GM12878 (cell line): ENCODE measurements at regions not wholly inside any gene's neighbourhood (a gene's known extent, or its start where the extent isn't known, plus 50 kb on each side); places are given as distances from the start of the nearest gene placed in this dataset.

Experiments used
- BCL3 ChIP-seq: IDR thresholded peaks from 2 replicates; pipeline ENCODE4 v1.6.1; 2011; ENCODE audit warnings: borderline replicate concordance, low read depth, mild to moderate bottlenecking, moderate library complexity, low read length; ENCODE audit not compliant: insufficient read depth, poor library complexity, severe bottlenecking
- HSF1 ChIP-seq: fragments of 150-350 bp; IDR thresholded peaks from 2 replicates; pipeline ENCODE4 v1.6.1; 2014; ENCODE audit warnings: mild to moderate bottlenecking, low read depth, low read length
- MTA3 ChIP-seq: IDR thresholded peaks from 2 replicates; pipeline ENCODE4 v1.6.1; 2012; ENCODE audit warnings: low read length, inconsistent platforms, borderline replicate concordance
- NFIC ChIP-seq: IDR thresholded peaks from 2 replicates; pipeline ENCODE4 v1.6.1; 2012; ENCODE audit warnings: low read depth, mild to moderate bottlenecking, inconsistent platforms, low read length, moderate library complexity
- NFXL1 ChIP-seq: fragments of 450-650 bp; IDR thresholded peaks from 2 replicates; pipeline ENCODE4 v1.6.1; 2017; ENCODE audit warnings: antibody characterized with exemption, mild to moderate bottlenecking, borderline replicate concordance
- RB1 ChIP-seq: fragments of 450-650 bp; formaldehyde crosslinking; IDR thresholded peaks from 2 replicates; pipeline ENCODE4 v1.6.1; 2017; ENCODE audit warnings: mild to moderate bottlenecking, borderline replicate concordance
- RELA ChIP-seq: fragments of 450-650 bp; IDR thresholded peaks from 2 replicates; pipeline ENCODE4 v1.8.0; 2014; ENCODE audit warnings: borderline replicate concordance; ENCODE audit not compliant: partially characterized antibody
- STAT3 ChIP-seq: IDR thresholded peaks from 2 replicates; pipeline ENCODE4 v1.6.1; 2011; ENCODE audit warnings: low read depth, low read length, improper control_type of control experiment
- ZBTB11 ChIP-seq: fragments of 450-650 bp; formaldehyde crosslinking; IDR thresholded peaks from 2 replicates; pipeline ENCODE4 v1.5.0; 2022; ENCODE audit warnings: mild to moderate bottlenecking, missing genetic modification characterization
- TF ChIP-seq, protein P1 (sequence below): fragments of 450-650 bp; formaldehyde crosslinking; IDR thresholded peaks from 2 replicates; pipeline ENCODE4 v1.4.0; 2022; ENCODE audit warnings: mild to moderate bottlenecking, moderate library complexity
- TF ChIP-seq, protein P2 (sequence below): IDR thresholded peaks from 2 replicates; pipeline ENCODE4 v1.6.1; 2012; ENCODE audit warnings: low read depth, low read length, improper control_type of control experiment

- TF ChIP-seq, protein P1, sequence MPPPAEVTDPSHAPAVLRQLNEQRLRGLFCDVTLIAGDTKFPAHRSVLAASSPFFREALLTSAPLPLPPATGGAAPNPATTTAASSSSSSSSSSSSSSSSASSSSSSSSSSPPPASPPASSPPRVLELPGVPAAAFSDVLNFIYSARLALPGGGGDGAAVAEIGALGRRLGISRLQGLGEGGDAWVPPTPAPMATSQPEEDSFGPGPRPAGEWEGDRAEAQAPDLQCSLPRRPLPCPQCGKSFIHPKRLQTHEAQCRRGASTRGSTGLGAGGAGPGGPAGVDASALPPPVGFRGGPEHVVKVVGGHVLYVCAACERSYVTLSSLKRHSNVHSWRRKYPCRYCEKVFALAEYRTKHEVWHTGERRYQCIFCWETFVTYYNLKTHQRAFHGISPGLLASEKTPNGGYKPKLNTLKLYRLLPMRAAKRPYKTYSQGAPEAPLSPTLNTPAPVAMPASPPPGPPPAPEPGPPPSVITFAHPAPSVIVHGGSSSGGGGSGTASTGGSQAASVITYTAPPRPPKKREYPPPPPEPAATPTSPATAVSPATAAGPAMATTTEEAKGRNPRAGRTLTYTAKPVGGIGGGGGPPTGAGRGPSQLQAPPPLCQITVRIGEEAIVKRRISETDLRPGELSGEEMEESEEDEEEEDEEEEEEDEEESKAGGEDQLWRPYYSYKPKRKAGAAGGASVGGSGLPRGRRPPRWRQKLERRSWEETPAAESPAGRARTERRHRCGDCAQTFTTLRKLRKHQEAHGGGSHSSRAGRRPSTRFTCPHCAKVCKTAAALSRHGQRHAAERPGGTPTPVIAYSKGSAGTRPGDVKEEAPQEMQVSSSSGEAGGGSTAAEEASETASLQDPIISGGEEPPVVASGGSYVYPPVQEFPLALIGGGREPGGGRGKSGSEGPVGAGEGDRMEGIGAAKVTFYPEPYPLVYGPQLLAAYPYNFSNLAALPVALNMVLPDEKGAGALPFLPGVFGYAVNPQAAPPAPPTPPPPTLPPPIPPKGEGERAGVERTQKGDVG = no peak
- TF ChIP-seq ZBTB11 = no peak
- TF ChIP-seq NFIC = peak; percentile 81
- no peak for TF ChIP-seq HSF1
- TF ChIP-seq MTA3 = no peak
- TF ChIP-seq BCL3 = no peak
- no peak for TF ChIP-seq STAT3
- no peak for TF ChIP-seq RELA
- no peak for TF ChIP-seq NFXL1
- no peak for TF ChIP-seq RB1
- TF ChIP-seq, protein P2, sequence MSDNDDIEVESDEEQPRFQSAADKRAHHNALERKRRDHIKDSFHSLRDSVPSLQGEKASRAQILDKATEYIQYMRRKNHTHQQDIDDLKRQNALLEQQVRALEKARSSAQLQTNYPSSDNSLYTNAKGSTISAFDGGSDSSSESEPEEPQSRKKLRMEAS = no peak
These were observed 618.6 kb downstream of the ZEB2 start (continued) for GRCh38 chr2:143901185-143901842.
